ENCODE measurements at regions not wholly inside any gene's neighbourhood (a gene's known extent, or its start where the extent isn't known, plus 50 kb on each side); places are given as distances from the start of the nearest gene placed in this dataset.
"Not testable (repeated sequence)": the region's sequence is repeated elsewhere in the genome, so short reads cannot be mapped to it uniquely, and the experiment has no call there.

GRCh38 chr6:134813146-134813545 lies 136.8 kb downstream of the ALDH8A1 start:
- no peaks in the 10 kb centered on the region for H3K36me3 Mint-ChIP-seq (ENCODE audit: unreplicated experiment)
- no peaks in the 10 kb centered on the region for H3K4me1 Mint-ChIP-seq (ENCODE audit: low read depth, unreplicated experiment)
- H3K27ac Mint-ChIP-seq (ENCODE audit: unreplicated experiment), result no peak overlapping the region
- DNase-seq, result no peak
- no peak overlapping the region for H3K4me3 Mint-ChIP-seq (ENCODE audit: unreplicated experiment)
- no peaks in the 10 kb centered on the region for H3K9me3 Mint-ChIP-seq (ENCODE audit: unreplicated experiment)
- H3K27me3 Mint-ChIP-seq (ENCODE audit: unreplicated experiment), result no peaks in the 10 kb centered on the region
- TF ChIP-seq CTCF (IDR thresholded peaks at IDR 0.05; ENCODE audit: partially characterized antibody, unreplicated experiment), result no peak

GRCh38 chr6:134810402-134810801 lies 139.5 kb downstream of the ALDH8A1 start:
- H3K27me3 Mint-ChIP-seq (ENCODE audit: unreplicated experiment), result no peaks in the 10 kb centered on the region
- no peak for TF ChIP-seq CTCF (IDR thresholded peaks at IDR 0.05; ENCODE audit: partially characterized antibody, unreplicated experiment)
- H3K36me3 Mint-ChIP-seq (ENCODE audit: unreplicated experiment), result no peaks in the 10 kb centered on the region
- no peak overlapping the region for H3K4me3 Mint-ChIP-seq (ENCODE audit: unreplicated experiment)
- DNase-seq, result no peak
- H3K4me1 Mint-ChIP-seq (ENCODE audit: low read depth, unreplicated experiment), result no peaks in the 10 kb centered on the region
- no peak overlapping the region for H3K27ac Mint-ChIP-seq (ENCODE audit: unreplicated experiment)
- no peaks in the 10 kb centered on the region for H3K9me3 Mint-ChIP-seq (ENCODE audit: unreplicated experiment)

GRCh38 chr6:134809130-134809529 lies 140.8 kb downstream of the ALDH8A1 start:
- Mint-ChIP-seq H3K4me1 (ENCODE audit: low read depth, unreplicated experiment) (no peaks in the 10 kb centered on the region), H3K4me3 (ENCODE audit: unreplicated experiment) (no peak overlapping the region), H3K36me3 (ENCODE audit: unreplicated experiment) (no peaks in the 10 kb centered on the region), H3K27me3 (ENCODE audit: unreplicated experiment) (no peaks in the 10 kb centered on the region), H3K9me3 (ENCODE audit: unreplicated experiment) (no peaks in the 10 kb centered on the region), H3K27ac (ENCODE audit: unreplicated experiment) (no peak overlapping the region)
- no peak for DNase-seq
- no peak for TF ChIP-seq CTCF (IDR thresholded peaks at IDR 0.05; ENCODE audit: partially characterized antibody, unreplicated experiment)

- no peak for DNase-seq
- Mint-ChIP-seq H3K27ac (ENCODE audit: unreplicated experiment) (no peak overlapping the region), H3K36me3 (ENCODE audit: unreplicated experiment) (no peaks in the 10 kb centered on the region), H3K4me1 (ENCODE audit: low read depth, unreplicated experiment) (no peaks in the 10 kb centered on the region), H3K27me3 (ENCODE audit: unreplicated experiment) (no peaks in the 10 kb centered on the region), H3K4me3 (ENCODE audit: unreplicated experiment) (no peak overlapping the region), H3K9me3 (ENCODE audit: unreplicated experiment) (no peaks in the 10 kb centered on the region)
- TF ChIP-seq CTCF (IDR thresholded peaks at IDR 0.05; ENCODE audit: partially characterized antibody, unreplicated experiment), result no peak
Observed at GRCh38 chr6:134806180-134806798, 143.6 kb downstream of the ALDH8A1 start.

- no peak for TF ChIP-seq CTCF (IDR thresholded peaks at IDR 0.05; ENCODE audit: partially characterized antibody, unreplicated experiment)
Observed at GRCh38 chr6:134805168-134805567, 144.7 kb downstream of the ALDH8A1 start.

GRCh38 chr6:134804311-134804710 lies 145.6 kb downstream of the ALDH8A1 start:
- H3K4me3 Mint-ChIP-seq (ENCODE audit: unreplicated experiment); H3K27ac Mint-ChIP-seq (ENCODE audit: unreplicated experiment); DNase-seq; H3K4me1 Mint-ChIP-seq (ENCODE audit: low read depth, unreplicated experiment); H3K36me3 Mint-ChIP-seq (ENCODE audit: unreplicated experiment); H3K27me3 Mint-ChIP-seq (ENCODE audit: unreplicated experiment); H3K9me3 Mint-ChIP-seq (ENCODE audit: unreplicated experiment): not testable (repeated sequence)

More at GRCh38 chr6:134805168-134805567, 144.7 kb downstream of the ALDH8A1 start:
- Mint-ChIP-seq H3K4me1 (ENCODE audit: low read depth, unreplicated experiment) (no peaks in the 10 kb centered on the region), H3K36me3 (ENCODE audit: unreplicated experiment) (no peaks in the 10 kb centered on the region), H3K9me3 (ENCODE audit: unreplicated experiment) (no peaks in the 10 kb centered on the region), H3K27me3 (ENCODE audit: unreplicated experiment) (no peaks in the 10 kb centered on the region), H3K4me3 (ENCODE audit: unreplicated experiment) (no peak overlapping the region), H3K27ac (ENCODE audit: unreplicated experiment) (no peak overlapping the region)
- DNase-seq, result no peak

Measured in glutamatergic neuron (in vitro differentiated cells).